ENCODE measurements at regions not wholly inside any gene's neighbourhood (a gene's known extent, or its start where the extent isn't known, plus 50 kb on each side); places are given as distances from the start of the nearest gene placed in this dataset.

GRCh38 chr3:76134166-76134565 is 348.8 kb upstream of the ZNF717 start:
- TF ChIP-seq POLR2A (IDR thresholded peaks at IDR 0.05): no peak
- no peak for TF ChIP-seq CTCF (IDR thresholded peaks at IDR 0.05)
